Hepatocyte (in vitro differentiated cells): ENCODE measurements at regions not wholly inside any gene's neighbourhood (a gene's known extent, or its start where the extent isn't known, plus 50 kb on each side); places are given as distances from the start of the nearest gene placed in this dataset.

Source experiments
- DNase-seq: peaks from one replicate; pipeline ENCODE4 v3.0.0-alpha.2; 2016; ENCODE audit warnings: low spot score
- H2AFZ ChIP-seq: fragments of 200-600 bp; sonication (generic); 2 replicates; pipeline ENCODE4 v1.6.0; 2016; ENCODE audit warnings: antibody characterized with exemption, mild to moderate bottlenecking
- H3K27ac ChIP-seq: fragments of 200-600 bp; sonication (generic); 2 replicates; pipeline ENCODE4 v1.5.1; 2016; ENCODE audit warnings: mild to moderate bottlenecking
- H3K27me3 ChIP-seq: fragments of 200-600 bp; sonication (generic); 2 replicates; pipeline ENCODE4 v1.6.1; 2016
- H3K36me3 ChIP-seq: fragments of 200-600 bp; sonication (generic); replicated peaks from 2 replicates; pipeline ENCODE4 v1.5.1; 2016; ENCODE audit warnings: low read depth; ENCODE audit not compliant: insufficient read depth
- H3K4me1 ChIP-seq: fragments of 200-600 bp; sonication (generic); 2 replicates; pipeline ENCODE4 v1.5.1; 2016; ENCODE audit warnings: mild to moderate bottlenecking, moderate library complexity; ENCODE audit not compliant: insufficient read depth
- H3K4me2 ChIP-seq: fragments of 200-600 bp; sonication (generic); 2 replicates; pipeline ENCODE4 v1.6.0; 2016
- H3K4me3 ChIP-seq: fragments of 200-600 bp; sonication (generic); 2 replicates; pipeline ENCODE4 v1.5.1; 2016; ENCODE audit warnings: mild to moderate bottlenecking
- H3K79me2 ChIP-seq: fragments of 200-600 bp; sonication (generic); 2 replicates; pipeline ENCODE4 v1.6.0; 2017; ENCODE audit warnings: mild to moderate bottlenecking
- H3K9me2 ChIP-seq: fragments of 200-600 bp; sonication (generic); replicated peaks from 2 replicates; pipeline ENCODE4 v1.6.0; 2017; ENCODE audit warnings: mild to moderate bottlenecking; ENCODE audit not compliant: insufficient read depth
- H3K9me3 ChIP-seq: fragments of 200-600 bp; sonication (generic); 2 replicates; pipeline ENCODE4 v1.5.1; 2016; ENCODE audit warnings: low read depth, mild to moderate bottlenecking
- H4K20me1 ChIP-seq: fragments of 200-600 bp; sonication (generic); 2 replicates; pipeline ENCODE4 v1.6.0; 2016; ENCODE audit warnings: mild to moderate bottlenecking; ENCODE audit not compliant: insufficient read depth, poor library complexity, severe bottlenecking
- EZH2 ChIP-seq: fragments of 200-600 bp; sonication (generic); IDR thresholded peaks from 2 replicates; pipeline ENCODE4 v1.6.1; 2016; ENCODE audit warnings: antibody characterized with exemption, mild to moderate bottlenecking, borderline replicate concordance
- EZH2phosphoT487 ChIP-seq: fragments of 200-600 bp; sonication (generic); IDR thresholded peaks from one replicate; pipeline ENCODE4 v1.6.1; 2018; ENCODE audit warnings: antibody characterized with exemption, mild to moderate bottlenecking, low read depth, moderate library complexity; ENCODE audit not compliant: unreplicated experiment, severe bottlenecking
- WGBS: methylation state at CpG from one replicate; pipeline ENCODE4 v1.1.6; 2016; ENCODE audit warnings: low lambda C conversion rate; ENCODE audit errors: missing lambda C conversion rate; 5-methylcytosine and 5-hydroxymethylcytosine counted together
- TF ChIP-seq, protein P1 (sequence below): fragments of 200-600 bp; sonication (generic); IDR thresholded peaks from 2 replicates; pipeline ENCODE4 v1.5.1; 2016; ENCODE audit warnings: antibody characterized with exemption, mild to moderate bottlenecking; ENCODE audit not compliant: poor library complexity

GRCh38 chr12:63389211-63389610 lies 238.2 kb upstream of the AVPR1A start:
- Histone ChIP-seq H3K4me3 (no peak overlapping the region), H3K9me2 (no peaks in the 10 kb centered on the region), H4K20me1 (no peaks in the 10 kb centered on the region), H3K9me3 (no peaks in the 10 kb centered on the region), H3K4me1 (no peaks in the 10 kb centered on the region), H2AFZ (no peak overlapping the region), H3K27me3 (no peaks in the 10 kb centered on the region), H3K79me2 (no peaks in the 10 kb centered on the region), H3K4me2 (no peak overlapping the region), H3K27ac (no peak overlapping the region), H3K36me3 (no peaks in the 10 kb centered on the region)
- 93% methylated on average over 7 of the region's 7 CpGs for WGBS
- TF ChIP-seq EZH2phosphoT487 (no peak), EZH2 (no peak)
- TF ChIP-seq, protein P1, sequence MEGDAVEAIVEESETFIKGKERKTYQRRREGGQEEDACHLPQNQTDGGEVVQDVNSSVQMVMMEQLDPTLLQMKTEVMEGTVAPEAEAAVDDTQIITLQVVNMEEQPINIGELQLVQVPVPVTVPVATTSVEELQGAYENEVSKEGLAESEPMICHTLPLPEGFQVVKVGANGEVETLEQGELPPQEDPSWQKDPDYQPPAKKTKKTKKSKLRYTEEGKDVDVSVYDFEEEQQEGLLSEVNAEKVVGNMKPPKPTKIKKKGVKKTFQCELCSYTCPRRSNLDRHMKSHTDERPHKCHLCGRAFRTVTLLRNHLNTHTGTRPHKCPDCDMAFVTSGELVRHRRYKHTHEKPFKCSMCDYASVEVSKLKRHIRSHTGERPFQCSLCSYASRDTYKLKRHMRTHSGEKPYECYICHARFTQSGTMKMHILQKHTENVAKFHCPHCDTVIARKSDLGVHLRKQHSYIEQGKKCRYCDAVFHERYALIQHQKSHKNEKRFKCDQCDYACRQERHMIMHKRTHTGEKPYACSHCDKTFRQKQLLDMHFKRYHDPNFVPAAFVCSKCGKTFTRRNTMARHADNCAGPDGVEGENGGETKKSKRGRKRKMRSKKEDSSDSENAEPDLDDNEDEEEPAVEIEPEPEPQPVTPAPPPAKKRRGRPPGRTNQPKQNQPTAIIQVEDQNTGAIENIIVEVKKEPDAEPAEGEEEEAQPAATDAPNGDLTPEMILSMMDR, result no peak
- DNase-seq, result no peak

DNA sequence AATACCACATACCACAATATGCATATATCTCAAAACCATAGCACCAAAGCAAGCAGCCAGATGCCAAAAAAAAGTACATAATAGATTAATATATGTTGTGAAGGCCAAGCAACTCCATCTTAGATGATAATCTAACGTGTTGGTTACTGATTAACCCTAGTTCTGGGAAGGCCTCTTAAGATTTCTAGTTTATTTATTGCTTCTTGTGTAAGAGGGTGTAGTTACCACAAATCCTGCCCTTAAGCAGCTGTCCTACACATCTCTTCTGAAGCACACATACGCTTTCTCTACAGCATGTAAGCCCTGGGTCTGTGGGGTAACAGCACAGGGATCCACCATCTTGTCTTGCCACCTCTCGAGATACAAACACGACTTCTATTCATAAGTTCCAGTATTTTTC lies 236.8 kb upstream of the AVPR1A start:
- no peak overlapping the region for H3K4me3 ChIP-seq
- H4K20me1 ChIP-seq, result no peaks in the 10 kb centered on the region
- H3K4me2 ChIP-seq, result no peak overlapping the region
- no peaks in the 10 kb centered on the region for H3K4me1 ChIP-seq
- no peaks in the 10 kb centered on the region for H3K36me3 ChIP-seq
- H3K9me2 ChIP-seq, result no peaks in the 10 kb centered on the region
- H3K27me3 ChIP-seq, result no peaks in the 10 kb centered on the region
- peak overlapping the region; percentile 44 for H3K27ac ChIP-seq
- 72% methylated on average over 4 of the region's 4 CpGs for WGBS
- H2AFZ ChIP-seq, result no peak overlapping the region
- TF ChIP-seq, protein P1, result no peak
- TF ChIP-seq EZH2phosphoT487, result no peak
- no peak for TF ChIP-seq EZH2
- no peaks in the 10 kb centered on the region for H3K79me2 ChIP-seq
- peak; percentile 24 for DNase-seq
- H3K9me3 ChIP-seq, result no peaks in the 10 kb centered on the region

DNA sequence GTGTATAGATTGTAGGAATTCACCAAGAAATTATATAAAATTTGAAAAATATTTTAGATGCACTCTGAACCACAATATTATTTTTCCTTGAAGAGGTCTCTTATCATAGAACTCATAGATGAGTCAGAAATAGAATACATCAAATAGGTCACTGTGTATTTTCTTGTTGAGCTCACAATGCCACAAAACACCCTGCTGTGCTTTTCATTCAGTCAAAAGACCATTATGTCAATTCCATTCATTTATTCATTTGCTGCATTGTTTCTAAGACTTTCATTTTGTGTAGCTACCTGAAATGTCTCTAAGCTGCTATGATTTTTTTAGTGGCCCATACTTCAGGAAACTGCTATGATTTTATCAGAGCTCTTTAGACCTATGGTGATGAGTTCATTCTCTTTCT lies 231.9 kb upstream of the AVPR1A start:
- no peak overlapping the region for H3K4me3 ChIP-seq
- DNase-seq, result no peak
- no peaks in the 10 kb centered on the region for H3K4me1 ChIP-seq
- H3K4me2 ChIP-seq, result no peak overlapping the region
- H3K27ac ChIP-seq, result no peak overlapping the region
- H4K20me1 ChIP-seq, result no peaks in the 10 kb centered on the region
- TF ChIP-seq EZH2phosphoT487 (no peak), EZH2 (no peak)
- TF ChIP-seq, protein P1, result no peak
- no peaks in the 10 kb centered on the region for H3K79me2 ChIP-seq
- no peak overlapping the region for H2AFZ ChIP-seq
- no peaks in the 10 kb centered on the region for H3K27me3 ChIP-seq
- no peaks in the 10 kb centered on the region for H3K9me2 ChIP-seq
- H3K9me3 ChIP-seq, result no peaks in the 10 kb centered on the region
- no peaks in the 10 kb centered on the region for H3K36me3 ChIP-seq

DNA sequence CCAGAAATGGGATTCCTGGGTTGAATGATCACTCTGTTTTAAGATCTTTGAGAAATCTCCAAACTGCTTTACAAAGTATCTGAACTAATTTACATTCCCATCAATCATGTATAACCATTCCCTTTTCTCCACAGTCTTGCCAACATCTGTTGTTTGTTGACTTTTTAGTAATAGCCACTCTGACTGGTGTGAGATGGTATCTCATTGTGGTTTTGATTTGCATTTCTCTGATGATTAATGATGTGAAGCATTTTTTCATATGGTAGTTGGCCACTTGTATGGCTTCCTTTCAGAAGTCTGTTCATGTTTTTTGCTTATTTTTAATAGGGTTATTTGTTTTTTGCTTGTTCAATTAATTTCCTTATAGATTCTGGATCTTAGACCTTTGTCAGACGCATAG lies 211.8 kb upstream of the AVPR1A start:
- no peaks in the 10 kb centered on the region for H4K20me1 ChIP-seq
- H3K4me2 ChIP-seq, result no peak overlapping the region
- H3K27me3 ChIP-seq, result no peaks in the 10 kb centered on the region
- no peaks in the 10 kb centered on the region for H3K79me2 ChIP-seq
- H3K9me3 ChIP-seq, result no peaks in the 10 kb centered on the region
- no peak overlapping the region for H2AFZ ChIP-seq
- H3K4me1 ChIP-seq, result no peaks in the 10 kb centered on the region
- H3K9me2 ChIP-seq, result no peaks in the 10 kb centered on the region
- no peak overlapping the region for H3K4me3 ChIP-seq
- DNase-seq, result no peak
- TF ChIP-seq, protein P1, result no peak
- TF ChIP-seq EZH2phosphoT487 (no peak), EZH2 (no peak)
- WGBS, result 92% methylated on average over 1 of the region's 1 CpG
- no peak overlapping the region for H3K27ac ChIP-seq
- no peaks in the 10 kb centered on the region for H3K36me3 ChIP-seq
